Cardiac muscle cell (in vitro differentiated cells and primary cell): ENCODE measurements at regions not wholly inside any gene's neighbourhood (a gene's known extent, or its start where the extent isn't known, plus 50 kb on each side); places are given as distances from the start of the nearest gene placed in this dataset.

Experiments used
- DNase-seq, 2 donors: peaks; one replicate each; pipeline versions ENCODE4 v3.0.0 to v3.0.0-alpha.2; 2010 to 2017; ENCODE audit warnings: low read depth in 1 of 2, low spot score in 1 of 2
- H3K27ac ChIP-seq: fragments of 200-600 bp; sonication (generic); 2 replicates; pipeline ENCODE4 v1.5.1; 2016
- H3K27me3 ChIP-seq: fragments of 200-600 bp; sonication (generic); 2 replicates; pipeline ENCODE4 v1.6.0; 2016; ENCODE audit warnings: control low read depth
- H3K36me3 ChIP-seq: fragments of 200-600 bp; sonication (generic); 2 replicates; pipeline ENCODE4 v1.5.1; 2016; ENCODE audit warnings: control low read depth
- H3K4me1 ChIP-seq: fragments of 200-600 bp; sonication (generic); 2 replicates; pipeline ENCODE4 v1.8.1; 2017; ENCODE audit warnings: low read depth, mild to moderate bottlenecking, mixed run types
- H3K4me3 ChIP-seq: fragments of 200-600 bp; sonication (generic); 2 replicates; pipeline ENCODE4 v1.5.1; 2016; ENCODE audit warnings: mild to moderate bottlenecking
- H3K9me3 ChIP-seq: fragments of 200-600 bp; sonication (generic); 2 replicates; pipeline ENCODE4 v1.5.1; 2017; ENCODE audit warnings: low read depth, mild to moderate bottlenecking, control low read depth
- TF ChIP-seq, protein P1 (sequence below): IDR thresholded peaks from 2 replicates; pipeline ENCODE4 v1.5.1; 2012; ENCODE audit warnings: low read depth, mild to moderate bottlenecking, low read length

DNA sequence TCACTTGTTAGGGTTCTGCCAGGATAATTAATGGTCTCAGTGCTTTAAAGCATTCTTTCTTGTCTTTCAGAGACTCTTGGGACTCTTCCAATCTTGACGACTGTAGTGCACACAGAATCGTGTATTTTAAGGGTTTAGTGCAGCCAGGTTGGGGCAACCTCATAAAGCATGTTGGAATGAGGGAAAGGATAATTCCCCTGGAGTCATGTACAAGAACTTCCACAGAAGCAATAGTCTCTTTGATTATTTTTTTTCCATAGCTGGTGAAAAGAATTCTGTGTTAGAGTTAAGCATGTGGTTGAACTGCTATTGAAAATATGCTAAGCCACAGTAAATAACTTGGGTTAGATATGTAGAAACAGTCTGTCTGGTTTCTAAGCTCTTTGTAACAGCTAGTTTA is 246.8 kb upstream of the DAAM1 start:
- no peak overlapping the region for H3K4me3 ChIP-seq
- peak in 1 of 2 donors; percentile 23 for DNase-seq
- H3K9me3 ChIP-seq: no peaks in the 10 kb centered on the region
- no peaks in the 10 kb centered on the region for H3K36me3 ChIP-seq
- TF ChIP-seq, protein P1, sequence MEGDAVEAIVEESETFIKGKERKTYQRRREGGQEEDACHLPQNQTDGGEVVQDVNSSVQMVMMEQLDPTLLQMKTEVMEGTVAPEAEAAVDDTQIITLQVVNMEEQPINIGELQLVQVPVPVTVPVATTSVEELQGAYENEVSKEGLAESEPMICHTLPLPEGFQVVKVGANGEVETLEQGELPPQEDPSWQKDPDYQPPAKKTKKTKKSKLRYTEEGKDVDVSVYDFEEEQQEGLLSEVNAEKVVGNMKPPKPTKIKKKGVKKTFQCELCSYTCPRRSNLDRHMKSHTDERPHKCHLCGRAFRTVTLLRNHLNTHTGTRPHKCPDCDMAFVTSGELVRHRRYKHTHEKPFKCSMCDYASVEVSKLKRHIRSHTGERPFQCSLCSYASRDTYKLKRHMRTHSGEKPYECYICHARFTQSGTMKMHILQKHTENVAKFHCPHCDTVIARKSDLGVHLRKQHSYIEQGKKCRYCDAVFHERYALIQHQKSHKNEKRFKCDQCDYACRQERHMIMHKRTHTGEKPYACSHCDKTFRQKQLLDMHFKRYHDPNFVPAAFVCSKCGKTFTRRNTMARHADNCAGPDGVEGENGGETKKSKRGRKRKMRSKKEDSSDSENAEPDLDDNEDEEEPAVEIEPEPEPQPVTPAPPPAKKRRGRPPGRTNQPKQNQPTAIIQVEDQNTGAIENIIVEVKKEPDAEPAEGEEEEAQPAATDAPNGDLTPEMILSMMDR: no peak
- no peaks in the 10 kb centered on the region for H3K27me3 ChIP-seq
- no peak overlapping the region for H3K27ac ChIP-seq
- H3K4me1 ChIP-seq: peaks cover 28% of the 10 kb centered on the region

GRCh38 chr14:58942516-58942915 is 246.0 kb upstream of the DAAM1 start:
- H3K4me3 ChIP-seq: no peak overlapping the region
- peak; percentile 25 to 52 for DNase-seq

GRCh38 chr14:58944343-58944967 is 244.0 kb upstream of the DAAM1 start:
- TF ChIP-seq, protein P1: no peak
- Histone ChIP-seq H3K4me3 (no peak overlapping the region), H3K27me3 (no peaks in the 10 kb centered on the region), H3K9me3 (no peaks in the 10 kb centered on the region), H3K36me3 (no peaks in the 10 kb centered on the region), H3K27ac (no peak overlapping the region), H3K4me1 (peaks cover 29% of the 10 kb centered on the region)
- peak in 1 of 2 donors; percentile 45 for DNase-seq

More at GRCh38 chr14:58942516-58942915, 246.0 kb upstream of the DAAM1 start:
- H3K9me3 ChIP-seq: no peaks in the 10 kb centered on the region
- peaks cover 29% of the 10 kb centered on the region for H3K4me1 ChIP-seq
- no peaks in the 10 kb centered on the region for H3K36me3 ChIP-seq
- TF ChIP-seq, protein P1: no peak
- no peaks in the 10 kb centered on the region for H3K27me3 ChIP-seq
- H3K27ac ChIP-seq: peak overlapping the region; percentile 24

DNA sequence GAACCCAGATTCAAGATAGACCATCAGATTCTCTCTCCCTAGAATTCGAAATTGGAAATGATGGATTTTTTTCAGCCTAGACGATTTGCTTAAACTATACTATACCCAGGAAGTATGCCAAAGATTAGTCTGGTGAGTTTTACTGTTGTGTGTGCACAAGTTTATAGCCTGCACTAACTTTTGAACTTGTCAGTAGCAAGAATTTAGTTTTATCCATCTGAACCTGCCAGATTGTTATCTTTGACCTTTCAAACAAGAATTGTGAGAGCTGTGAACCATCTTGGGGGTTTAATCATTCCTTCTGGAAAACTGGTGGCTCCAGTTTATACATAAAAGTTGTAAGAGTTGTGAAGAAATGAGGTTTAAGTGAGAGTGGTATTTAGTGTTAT is 243.5 kb upstream of the DAAM1 start:
- H3K4me1 ChIP-seq: peaks cover 29% of the 10 kb centered on the region
- no peaks in the 10 kb centered on the region for H3K9me3 ChIP-seq
- TF ChIP-seq, protein P1: no peak
- no peaks in the 10 kb centered on the region for H3K36me3 ChIP-seq
- H3K27ac ChIP-seq: no peak overlapping the region
- no peak for DNase-seq
- H3K27me3 ChIP-seq: no peaks in the 10 kb centered on the region
- no peak overlapping the region for H3K4me3 ChIP-seq

- no peak for DNase-seq
- Histone ChIP-seq H3K4me1 (peaks cover 29% of the 10 kb centered on the region), H3K36me3 (no peaks in the 10 kb centered on the region), H3K27ac (no peak overlapping the region), H3K4me3 (no peak overlapping the region), H3K9me3 (no peaks in the 10 kb centered on the region), H3K27me3 (no peaks in the 10 kb centered on the region)
- TF ChIP-seq, protein P1: no peak
Measured at GRCh38 chr14:58946431-58946830, 242.0 kb upstream of the DAAM1 start.

GRCh38 chr14:58947156-58947555 is 241.3 kb upstream of the DAAM1 start:
- Histone ChIP-seq H3K36me3 (no peaks in the 10 kb centered on the region), H3K4me3 (no peak overlapping the region), H3K9me3 (no peaks in the 10 kb centered on the region), H3K27me3 (no peaks in the 10 kb centered on the region), H3K4me1 (peaks cover 22% of the 10 kb centered on the region), H3K27ac (no peak overlapping the region)
- no peak for DNase-seq
- TF ChIP-seq, protein P1: no peak
